GM12878 (cell line): ENCODE measurements at regions not wholly inside any gene's neighbourhood (a gene's known extent, or its start where the extent isn't known, plus 50 kb on each side); places are given as distances from the start of the nearest gene placed in this dataset.

Experiments
- ATAC-seq: fragments of 200-7000 bp; cut with Tn5 transposase; 3 replicates; pipeline ENCODE4 v1.9.1; 2020; ENCODE audit warnings: mild to moderate bottlenecking, moderate library complexity
- BruUV-seq: library from RNA; stranded (reverse); fragments of 400-500 nt; replicated peaks from 2 replicates; lab custom pipeline; 2021; lab: Mats Ljungman, UMichigan
- CTCF ChIA-PET: fragments of 300-600 bp; sonication (Branson Sonifier 250); formaldehyde crosslinking; extraction: SDS; loops from one replicate; lab custom pipeline; 2021; ENCODE audit warnings: inconsistent platforms; lab: Yijun Ruan, JAX
- POLR2A ChIA-PET: fragments of 350-600 bp; formaldehyde crosslinking; extraction: SDS; loops from one replicate; lab custom pipeline; 2021; ENCODE audit warnings: inconsistent platforms; lab: Charles Lee
- RAD21 ChIA-PET: fragments of 300-600 bp; sonication (Branson Sonifier 250); formaldehyde crosslinking; loops from one replicate; lab custom pipeline; 2023; ENCODE audit warnings: antibody characterized with exemption; ENCODE audit not compliant: unreplicated experiment; lab: Charles Lee
- SMC1A ChIA-PET: fragments of 300-600 bp; sonication (Branson Sonifier 250); formaldehyde crosslinking; loops from one replicate; lab custom pipeline; 2023; ENCODE audit not compliant: unreplicated experiment, uncharacterized antibody; lab: Charles Lee
- DNase-seq: peaks from one replicate; pipeline ENCODE4 v3.0.0-alpha.2; 2011; ENCODE audit warnings: low read depth, low spot score
- FAIRE-seq: peaks from 3 replicates; lab custom pipeline; 2011; peaks lifted over from hg19 to GRCh38; lab: Jason Lieb, UNC
- H2AFZ ChIP-seq: 2 replicates; pipeline ENCODE4 v1.6.0; 2011; ENCODE audit warnings: low read depth, low read length, control low read depth; ENCODE audit not compliant: control insufficient read depth
- H3K27ac ChIP-seq: 2 replicates; pipeline ENCODE4 v1.5.1; 2011; ENCODE audit warnings: control low read depth; ENCODE audit not compliant: control insufficient read depth, insufficient read depth
- H3K27me3 ChIP-seq, 2 experiments: replicated peaks in 1 of 2; 2 replicates each; pipeline versions ENCODE4 v1.6.0 to v1.6.1; 2011; ENCODE audit warnings: low read length in 1 of 2; ENCODE audit not compliant: control insufficient read depth in 2 of 2, insufficient read depth in 2 of 2
- H3K36me3 ChIP-seq, 2 experiments: 2 replicates each; pipeline ENCODE4 v1.5.1; 2011; ENCODE audit warnings: low read length in 1 of 2; ENCODE audit not compliant: control insufficient read depth in 2 of 2, insufficient read depth in 2 of 2
- H3K4me1 ChIP-seq: 2 replicates; pipeline ENCODE4 v1.6.1; 2011; ENCODE audit warnings: mild to moderate bottlenecking, low read length, moderate library complexity, mixed read lengths; ENCODE audit not compliant: control insufficient read depth, insufficient read depth
- H3K4me2 ChIP-seq: 2 replicates; pipeline ENCODE4 v1.6.0; 2011; ENCODE audit warnings: control low read depth; ENCODE audit not compliant: control insufficient read depth, insufficient read depth
- H3K4me3 ChIP-seq: fragments of 200-600 bp; sonication (generic); 2 replicates; pipeline ENCODE4 v1.5.1; 2016
- H3K79me2 ChIP-seq: 2 replicates; pipeline ENCODE4 v1.6.0; 2011; ENCODE audit warnings: low read length; ENCODE audit not compliant: control insufficient read depth, insufficient read depth
- H3K9ac ChIP-seq: 2 replicates; pipeline ENCODE4 v1.8.0; 2011; ENCODE audit warnings: low read length, control low read depth, mixed read lengths; ENCODE audit not compliant: control insufficient read depth, insufficient read depth
- H3K9me3 ChIP-seq: replicated peaks from 3 replicates; pipeline ENCODE4 v1.5.1; 2011; ENCODE audit warnings: mild to moderate bottlenecking, low read length; ENCODE audit not compliant: control insufficient read depth, insufficient read depth
- H4K20me1 ChIP-seq: 2 replicates; pipeline ENCODE4 v1.6.0; 2011; ENCODE audit not compliant: control insufficient read depth, insufficient read depth
- BACH1 ChIP-seq: fragments of 450-650 bp; IDR thresholded peaks from 2 replicates; pipeline ENCODE4 v1.6.1; 2017; ENCODE audit warnings: mild to moderate bottlenecking, borderline replicate concordance
- BMI1 ChIP-seq: fragments of 450-650 bp; IDR thresholded peaks from 2 replicates; pipeline ENCODE4 v1.6.1; 2016; ENCODE audit warnings: mild to moderate bottlenecking, moderate library complexity, borderline replicate concordance
- CBFB ChIP-seq: IDR thresholded peaks from 2 replicates; pipeline ENCODE4 v1.6.1; 2016; ENCODE audit warnings: antibody characterized with exemption, low read depth
- CREB1 ChIP-seq: IDR thresholded peaks from 2 replicates; pipeline ENCODE4 v1.6.1; 2012; ENCODE audit warnings: low read depth, mild to moderate bottlenecking, inconsistent platforms
- DPF2 ChIP-seq: fragments of 450-650 bp; IDR thresholded peaks from 2 replicates; pipeline ENCODE4 v1.6.1; 2017; ENCODE audit warnings: mild to moderate bottlenecking
- HDGF ChIP-seq: fragments of 450-650 bp; IDR thresholded peaks from 2 replicates; pipeline ENCODE4 v1.6.1; 2016; ENCODE audit warnings: antibody characterized with exemption
- MEF2B ChIP-seq: fragments of 450-650 bp; IDR thresholded peaks from 2 replicates; pipeline ENCODE4 v1.6.1; 2018; ENCODE audit warnings: mild to moderate bottlenecking, moderate library complexity; ENCODE audit not compliant: partially characterized antibody, poor library complexity, severe bottlenecking
- MXI1 ChIP-seq: fragments of 150-350 bp; IDR thresholded peaks from 2 replicates; pipeline ENCODE4 v1.6.1; 2011; ENCODE audit warnings: low read depth, mild to moderate bottlenecking, inconsistent platforms, low read length, improper control_type of control experiment
- NFYA ChIP-seq: IDR thresholded peaks from 2 replicates; pipeline ENCODE4 v1.6.1; 2011; ENCODE audit warnings: low read depth, mild to moderate bottlenecking, low read length, improper control_type of control experiment, borderline replicate concordance
- PAX8 ChIP-seq: fragments of 450-650 bp; IDR thresholded peaks from 2 replicates; pipeline ENCODE4 v1.6.1; 2017; ENCODE audit warnings: mild to moderate bottlenecking, moderate library complexity
- POLR2A ChIP-seq: IDR thresholded peaks from 2 replicates; pipeline ENCODE4 v1.6.1; 2011; ENCODE audit warnings: low read depth, mild to moderate bottlenecking, low read length
- SIX5 ChIP-seq: IDR thresholded peaks from 2 replicates; pipeline ENCODE4 v1.6.1; 2011; ENCODE audit warnings: mild to moderate bottlenecking, low read depth, low read length, moderate library complexity; ENCODE audit not compliant: severe bottlenecking
- SPI1 ChIP-seq: IDR thresholded peaks from 2 replicates; pipeline ENCODE4 v1.6.1; 2011; ENCODE audit warnings: low read depth, mild to moderate bottlenecking, low read length, moderate library complexity, borderline replicate concordance; ENCODE audit not compliant: insufficient read depth
- SREBF1 ChIP-seq: IDR thresholded peaks from 2 replicates; pipeline ENCODE4 v1.6.1; 2012; ENCODE audit warnings: mild to moderate bottlenecking, low read length
- YBX1 ChIP-seq: fragments of 450-650 bp; IDR thresholded peaks from 2 replicates; pipeline ENCODE4 v1.6.1; 2016; ENCODE audit warnings: antibody characterized with exemption
- ZBED1 ChIP-seq: IDR thresholded peaks from 2 replicates; pipeline ENCODE4 v1.6.1; 2016; ENCODE audit warnings: borderline replicate concordance
- WGBS: methylation state at CpG from one replicate; pipeline ENCODE4 v1.1.6; 2016; ENCODE audit warnings: low lambda C conversion rate; ENCODE audit not compliant: insufficient replicate concordance, insufficient coverage; ENCODE audit errors: missing lambda C conversion rate; 5-methylcytosine and 5-hydroxymethylcytosine counted together
- in situ Hi-C: fragments of 300-500 bp; cut with MboI; formaldehyde crosslinking; loops from 9 replicates; pipeline ENCODE4 v1.14.3; 2018; ENCODE audit warnings: mixed read lengths
- intact Hi-C: fragments of 100-400 bp; cut with micrococcal nuclease; formaldehyde crosslinking; loops from one replicate; pipeline ENCODE4 v1.14.2; 2022; ENCODE audit not compliant: unreplicated experiment
- TF ChIP-seq, protein P1 (sequence below): fragments of 450-650 bp; IDR thresholded peaks from 2 replicates; pipeline ENCODE4 v1.6.1; 2017; ENCODE audit warnings: mild to moderate bottlenecking, low read depth, inconsistent platforms; ENCODE audit not compliant: poor library complexity, severe bottlenecking
- TF ChIP-seq, protein P2 (sequence below): fragments of 450-650 bp; IDR thresholded peaks from 2 replicates; pipeline ENCODE4 v1.6.1; 2018; ENCODE audit warnings: mild to moderate bottlenecking, low read depth, moderate library complexity; ENCODE audit not compliant: partially characterized antibody
- TF ChIP-seq, protein P3 (sequence below): fragments of 450-650 bp; IDR thresholded peaks from 2 replicates; pipeline ENCODE4 v1.6.1; 2016; ENCODE audit warnings: mild to moderate bottlenecking
- TF ChIP-seq, protein P4 (sequence below): IDR thresholded peaks from 2 replicates; pipeline ENCODE4 v1.6.1; 2012; ENCODE audit warnings: low read depth, low read length, improper control_type of control experiment

DNA sequence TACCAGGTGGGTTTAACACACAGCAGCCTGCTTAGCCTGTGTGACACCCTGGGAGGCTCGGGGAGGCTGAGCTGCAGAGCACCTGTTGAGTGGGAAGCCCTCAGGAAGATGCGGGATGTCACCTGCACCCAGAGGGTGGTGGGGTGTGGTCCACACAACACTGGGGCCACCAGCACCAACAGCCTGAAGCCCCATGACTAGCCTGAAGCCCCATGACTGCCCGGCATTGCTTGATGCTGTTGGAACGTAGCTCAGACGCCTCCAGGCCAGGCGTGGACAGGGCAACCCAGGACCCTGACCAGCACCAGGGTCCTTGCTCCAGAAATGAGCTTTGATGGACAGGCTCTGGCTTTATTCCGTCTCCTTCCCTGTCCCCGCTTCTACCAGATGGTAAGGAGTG lies 76.3 kb upstream of the ZNF469 start:
- Histone ChIP-seq H3K4me3 (no peak overlapping the region), H4K20me1 (no peaks in the 10 kb centered on the region), H3K4me2 (no peak overlapping the region), H3K27ac (no peak overlapping the region), H2AFZ (no peak overlapping the region), H3K36me3 (no peaks in the 10 kb centered on the region), H3K9ac (no peak overlapping the region), H3K79me2 (no peaks in the 10 kb centered on the region), H3K27me3 (no peaks in the 10 kb centered on the region; a peak in 2 of 4 replicates), H3K4me1 (no peaks in the 10 kb centered on the region), H3K9me3 (peaks cover 2% of the 10 kb centered on the region; the same call in 1 of the 3 replicates)
- SMC1A ChIA-PET = no interaction called here
- WGBS = 52% methylated on average over 8 of the region's 8 CpGs
- ATAC-seq = no peak
- FAIRE-seq = no peak
- CTCF ChIA-PET = no interaction called here
- RAD21 ChIA-PET = no interaction called here
- POLR2A ChIA-PET = no interaction called here
- DNase-seq = no peak
- no peak for TF ChIP-seq POLR2A
- no peak for TF ChIP-seq SIX5
- TF ChIP-seq, protein P1, sequence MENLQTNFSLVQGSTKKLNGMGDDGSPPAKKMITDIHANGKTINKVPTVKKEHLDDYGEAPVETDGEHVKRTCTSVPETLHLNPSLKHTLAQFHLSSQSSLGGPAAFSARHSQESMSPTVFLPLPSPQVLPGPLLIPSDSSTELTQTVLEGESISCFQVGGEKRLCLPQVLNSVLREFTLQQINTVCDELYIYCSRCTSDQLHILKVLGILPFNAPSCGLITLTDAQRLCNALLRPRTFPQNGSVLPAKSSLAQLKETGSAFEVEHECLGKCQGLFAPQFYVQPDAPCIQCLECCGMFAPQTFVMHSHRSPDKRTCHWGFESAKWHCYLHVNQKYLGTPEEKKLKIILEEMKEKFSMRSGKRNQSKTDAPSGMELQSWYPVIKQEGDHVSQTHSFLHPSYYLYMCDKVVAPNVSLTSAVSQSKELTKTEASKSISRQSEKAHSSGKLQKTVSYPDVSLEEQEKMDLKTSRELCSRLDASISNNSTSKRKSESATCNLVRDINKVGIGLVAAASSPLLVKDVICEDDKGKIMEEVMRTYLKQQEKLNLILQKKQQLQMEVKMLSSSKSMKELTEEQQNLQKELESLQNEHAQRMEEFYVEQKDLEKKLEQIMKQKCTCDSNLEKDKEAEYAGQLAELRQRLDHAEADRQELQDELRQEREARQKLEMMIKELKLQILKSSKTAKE = no peak
- TF ChIP-seq BMI1 = no peak
- TF ChIP-seq BACH1 = no peak
- TF ChIP-seq, protein P2, sequence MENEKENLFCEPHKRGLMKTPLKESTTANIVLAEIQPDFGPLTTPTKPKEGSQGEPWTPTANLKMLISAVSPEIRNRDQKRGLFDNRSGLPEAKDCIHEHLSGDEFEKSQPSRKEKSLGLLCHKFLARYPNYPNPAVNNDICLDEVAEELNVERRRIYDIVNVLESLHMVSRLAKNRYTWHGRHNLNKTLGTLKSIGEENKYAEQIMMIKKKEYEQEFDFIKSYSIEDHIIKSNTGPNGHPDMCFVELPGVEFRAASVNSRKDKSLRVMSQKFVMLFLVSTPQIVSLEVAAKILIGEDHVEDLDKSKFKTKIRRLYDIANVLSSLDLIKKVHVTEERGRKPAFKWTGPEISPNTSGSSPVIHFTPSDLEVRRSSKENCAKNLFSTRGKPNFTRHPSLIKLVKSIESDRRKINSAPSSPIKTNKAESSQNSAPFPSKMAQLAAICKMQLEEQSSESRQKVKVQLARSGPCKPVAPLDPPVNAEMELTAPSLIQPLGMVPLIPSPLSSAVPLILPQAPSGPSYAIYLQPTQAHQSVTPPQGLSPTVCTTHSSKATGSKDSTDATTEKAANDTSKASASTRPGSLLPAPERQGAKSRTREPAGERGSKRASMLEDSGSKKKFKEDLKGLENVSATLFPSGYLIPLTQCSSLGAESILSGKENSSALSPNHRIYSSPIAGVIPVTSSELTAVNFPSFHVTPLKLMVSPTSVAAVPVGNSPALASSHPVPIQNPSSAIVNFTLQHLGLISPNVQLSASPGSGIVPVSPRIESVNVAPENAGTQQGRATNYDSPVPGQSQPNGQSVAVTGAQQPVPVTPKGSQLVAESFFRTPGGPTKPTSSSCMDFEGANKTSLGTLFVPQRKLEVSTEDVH = no peak
- no peak for TF ChIP-seq MXI1
- TF ChIP-seq SREBF1 = no peak
- TF ChIP-seq CREB1 = no peak
- TF ChIP-seq PAX8 = no peak
- TF ChIP-seq YBX1 = no peak
- no peak for TF ChIP-seq SPI1
- no peak for TF ChIP-seq MEF2B
- TF ChIP-seq HDGF = no peak
- TF ChIP-seq, protein P3, sequence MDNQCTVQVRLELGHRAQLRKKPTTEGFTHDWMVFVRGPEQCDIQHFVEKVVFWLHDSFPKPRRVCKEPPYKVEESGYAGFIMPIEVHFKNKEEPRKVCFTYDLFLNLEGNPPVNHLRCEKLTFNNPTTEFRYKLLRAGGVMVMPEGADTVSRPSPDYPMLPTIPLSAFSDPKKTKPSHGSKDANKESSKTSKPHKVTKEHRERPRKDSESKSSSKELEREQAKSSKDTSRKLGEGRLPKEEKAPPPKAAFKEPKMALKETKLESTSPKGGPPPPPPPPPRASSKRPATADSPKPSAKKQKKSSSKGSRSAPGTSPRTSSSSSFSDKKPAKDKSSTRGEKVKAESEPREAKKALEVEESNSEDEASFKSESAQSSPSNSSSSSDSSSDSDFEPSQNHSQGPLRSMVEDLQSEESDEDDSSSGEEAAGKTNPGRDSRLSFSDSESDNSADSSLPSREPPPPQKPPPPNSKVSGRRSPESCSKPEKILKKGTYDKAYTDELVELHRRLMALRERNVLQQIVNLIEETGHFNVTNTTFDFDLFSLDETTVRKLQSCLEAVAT = no peak
- TF ChIP-seq ZBED1 = no peak
- TF ChIP-seq NFYA = no peak
- no peak for TF ChIP-seq CBFB
- TF ChIP-seq, protein P4, sequence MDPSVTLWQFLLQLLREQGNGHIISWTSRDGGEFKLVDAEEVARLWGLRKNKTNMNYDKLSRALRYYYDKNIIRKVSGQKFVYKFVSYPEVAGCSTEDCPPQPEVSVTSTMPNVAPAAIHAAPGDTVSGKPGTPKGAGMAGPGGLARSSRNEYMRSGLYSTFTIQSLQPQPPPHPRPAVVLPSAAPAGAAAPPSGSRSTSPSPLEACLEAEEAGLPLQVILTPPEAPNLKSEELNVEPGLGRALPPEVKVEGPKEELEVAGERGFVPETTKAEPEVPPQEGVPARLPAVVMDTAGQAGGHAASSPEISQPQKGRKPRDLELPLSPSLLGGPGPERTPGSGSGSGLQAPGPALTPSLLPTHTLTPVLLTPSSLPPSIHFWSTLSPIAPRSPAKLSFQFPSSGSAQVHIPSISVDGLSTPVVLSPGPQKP = no peak
- TF ChIP-seq DPF2 = no peak
- intact Hi-C loops (no loop called here), in situ Hi-C loops (no loop called here)
- BruUV-seq = no TSS peak
